ENCODE measurements at regions not wholly inside any gene's neighbourhood (a gene's known extent, or its start where the extent isn't known, plus 50 kb on each side); places are given as distances from the start of the nearest gene placed in this dataset.

DNA sequence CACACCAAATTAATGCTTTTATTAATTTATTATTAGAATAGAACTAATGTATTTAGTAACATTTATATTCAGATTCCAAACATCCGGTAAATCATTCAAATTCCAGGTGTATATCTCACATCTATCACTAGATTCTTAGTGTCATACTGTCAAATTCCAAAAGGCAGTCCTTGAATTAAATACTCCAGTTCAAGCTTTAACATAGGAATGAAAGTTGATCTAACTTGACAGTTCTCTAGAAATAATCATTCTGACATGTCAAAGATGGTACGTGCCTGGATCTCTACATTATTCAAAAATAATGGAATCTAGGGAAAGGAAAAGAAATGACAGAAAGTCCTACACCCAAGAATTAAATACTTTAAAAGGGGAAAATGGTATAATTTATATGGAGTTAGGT is 1161.5 kb downstream of the PCDH9 start:
- no peak for DNase-seq

DNA sequence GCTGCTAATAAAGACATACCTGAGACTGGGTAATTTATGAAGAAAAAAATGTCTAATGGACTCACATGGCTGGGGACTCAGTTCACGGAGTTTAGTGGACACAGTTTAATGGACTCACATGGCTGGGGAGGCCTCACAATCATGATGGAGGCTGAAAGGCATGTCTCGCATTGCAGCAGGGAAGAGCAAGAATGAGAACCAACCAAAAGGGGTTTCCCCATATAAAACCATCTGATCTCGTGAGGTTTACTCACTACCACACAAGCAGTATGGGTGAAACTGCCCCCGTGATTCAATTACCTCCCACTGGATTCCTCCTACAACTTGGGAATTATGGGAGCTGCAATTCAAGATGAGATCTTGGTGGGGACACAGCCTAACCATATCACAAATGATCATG is 1181.2 kb downstream of the PCDH9 start:
- no peak for DNase-seq

DNA sequence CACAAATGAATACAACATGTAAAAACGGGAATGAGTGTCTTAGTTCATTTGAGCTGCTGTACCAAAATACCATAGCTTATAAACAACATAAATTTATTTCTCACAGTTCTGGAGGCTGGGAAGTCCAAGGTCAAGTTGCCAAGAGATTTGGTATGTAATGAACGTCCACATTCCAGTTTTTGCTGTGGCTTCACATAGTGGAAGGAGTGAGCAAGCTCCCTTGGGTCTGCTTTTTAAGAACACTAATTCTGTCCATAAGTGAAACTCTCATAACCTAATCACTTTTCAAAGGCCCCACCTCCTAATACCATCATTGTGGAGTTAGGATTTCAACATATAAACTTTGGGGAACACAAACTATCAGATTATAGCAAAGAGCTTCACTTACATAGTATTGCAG is 1189.6 kb downstream of the PCDH9 start:
- no peak for DNase-seq

DNA sequence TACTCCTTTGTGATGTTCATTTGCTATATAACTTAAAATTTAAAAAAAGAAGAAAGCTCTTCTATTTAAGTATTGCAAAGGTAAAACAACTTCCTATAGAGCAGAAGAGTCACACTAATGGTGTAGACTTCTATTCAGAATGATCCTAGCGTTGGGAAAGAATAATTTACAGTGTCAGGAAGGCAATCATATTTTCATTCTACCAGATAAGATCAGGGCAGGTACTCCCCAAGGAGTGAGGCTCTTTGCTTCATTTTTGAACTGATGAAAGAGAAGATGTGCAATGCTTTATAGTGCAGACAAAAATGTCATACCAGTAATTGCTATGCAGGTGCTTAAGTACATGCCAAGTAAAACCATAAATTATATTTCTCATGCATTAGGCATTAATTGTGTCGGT is 1193.0 kb downstream of the PCDH9 start:
- DNase-seq: no peak

DNA sequence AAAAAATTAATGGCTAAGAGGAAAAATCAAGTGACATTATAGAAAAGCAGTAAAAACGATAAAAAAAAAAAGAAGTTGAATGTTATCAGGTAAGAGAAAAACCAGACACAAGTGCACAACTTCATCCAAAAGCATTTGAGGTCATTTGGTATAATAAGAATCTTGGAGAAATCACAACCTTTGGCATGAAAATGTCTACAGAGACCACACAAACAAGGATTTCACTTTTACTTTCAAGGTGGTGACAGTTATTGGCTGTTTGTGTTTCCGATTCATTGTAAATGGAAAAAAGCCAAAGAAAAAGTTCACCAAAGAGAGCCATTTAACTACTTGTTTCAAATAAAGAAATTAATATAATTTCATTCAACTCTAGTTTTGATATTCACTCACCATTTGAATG is 1193.5 kb downstream of the PCDH9 start:
- DNase-seq: no peak

DNA sequence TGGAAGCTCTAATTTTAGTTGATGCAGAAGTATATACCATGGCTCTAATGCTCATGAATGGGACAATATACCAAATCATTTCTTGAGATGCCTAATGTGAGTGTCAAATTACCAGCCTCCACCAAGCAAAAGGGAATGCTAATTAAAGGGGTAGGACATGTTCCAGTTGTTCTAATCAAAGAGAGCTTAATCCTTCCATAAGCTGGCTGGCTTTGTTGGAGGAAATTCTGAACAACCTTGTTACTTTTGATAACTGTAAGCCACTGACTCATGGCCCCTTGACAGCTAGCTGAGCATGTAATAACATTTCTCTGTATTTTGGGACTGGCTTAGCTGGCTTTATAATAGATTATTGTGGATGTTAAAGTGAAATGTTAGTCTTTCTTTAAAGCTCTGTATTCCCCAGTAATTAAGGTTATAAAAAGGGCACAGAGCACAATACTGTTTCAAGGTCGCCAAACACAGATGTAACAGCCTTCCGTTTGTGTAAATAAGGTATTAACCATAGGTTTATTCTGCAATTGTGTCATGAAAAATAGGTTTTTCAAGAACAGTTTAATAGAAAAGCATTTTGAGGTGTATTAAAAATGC is 1194.0 kb downstream of the PCDH9 start:
- no peak for DNase-seq

DNA sequence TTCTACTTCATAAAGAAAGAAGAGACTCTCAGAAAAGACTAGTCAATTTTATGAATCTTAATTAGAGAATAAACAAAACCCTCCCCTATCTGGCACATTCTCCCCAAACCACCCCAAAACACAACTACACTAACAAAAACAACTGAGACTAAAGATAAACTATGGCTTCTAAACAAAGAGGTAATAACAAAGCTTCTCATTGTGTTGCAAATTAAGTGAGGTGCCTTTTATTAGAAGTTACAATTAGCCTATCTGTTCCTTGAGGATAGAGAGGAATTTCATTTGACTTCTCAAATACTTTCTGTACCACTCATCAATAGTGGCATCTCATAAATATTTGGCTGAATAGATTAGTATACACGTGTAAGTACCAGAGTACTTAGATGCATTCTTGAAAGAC is 1196.2 kb downstream of the PCDH9 start:
- DNase-seq: no peak

DNA sequence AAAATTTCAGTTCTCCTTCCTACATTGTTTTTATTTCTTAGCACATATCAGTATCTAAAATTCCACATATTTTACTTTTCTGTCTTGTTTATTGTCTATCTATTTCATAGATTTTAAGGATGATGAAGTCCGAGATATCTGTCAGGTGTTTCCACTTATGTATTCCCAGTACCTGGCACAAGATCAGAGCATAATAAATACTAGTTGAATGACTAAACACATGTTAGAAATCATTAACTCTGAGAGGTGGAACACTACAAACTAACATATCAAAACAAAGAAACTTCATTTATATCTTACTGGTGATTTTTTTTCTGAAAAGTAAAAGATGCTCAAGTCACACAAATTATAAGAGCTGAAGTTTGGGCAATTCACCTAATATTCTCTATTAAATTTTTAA is 1208.3 kb downstream of the PCDH9 start:
- DNase-seq: no peak

DNA sequence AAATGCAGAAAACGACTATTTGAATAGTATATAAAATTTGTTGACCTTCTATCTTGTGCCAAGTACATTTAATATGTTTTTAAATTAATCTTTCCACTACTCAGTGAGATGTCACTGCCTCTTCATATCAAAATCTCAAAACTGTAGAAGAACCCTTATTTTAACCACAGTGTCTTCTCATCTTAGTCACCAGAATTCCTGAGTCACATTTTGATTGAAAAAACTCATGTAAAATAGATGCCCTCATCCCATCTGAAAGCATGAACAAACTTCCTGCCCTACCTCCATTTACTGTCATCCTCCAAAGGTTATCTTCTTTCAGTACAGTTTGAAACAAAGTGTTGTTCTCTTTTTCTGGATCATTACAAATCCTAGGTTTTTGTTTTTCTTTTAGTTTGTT is 1215.4 kb downstream of the PCDH9 start:
- DNase-seq: no peak

DNA sequence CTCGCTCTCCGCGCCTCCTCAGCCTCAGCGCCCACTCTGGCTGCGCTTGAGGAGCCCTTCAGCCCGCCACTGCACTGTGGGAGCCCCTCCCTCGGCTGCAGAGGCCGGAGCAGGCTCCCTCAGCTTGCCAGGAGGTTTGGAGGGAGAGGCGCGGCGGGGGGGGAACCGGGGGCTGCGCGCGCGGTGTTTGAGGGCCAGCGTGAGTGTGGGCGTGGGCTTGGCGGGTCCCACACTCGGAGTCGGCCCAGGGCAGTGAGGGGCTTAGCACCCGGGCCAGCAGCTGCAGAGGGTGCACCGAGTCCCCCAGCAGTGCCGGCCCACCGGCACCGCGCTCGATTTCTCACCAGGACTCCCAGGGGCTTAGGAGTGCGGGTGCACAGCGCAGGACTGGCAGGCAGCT is 1220.9 kb downstream of the PCDH9 start:
- no peak for DNase-seq

DNA sequence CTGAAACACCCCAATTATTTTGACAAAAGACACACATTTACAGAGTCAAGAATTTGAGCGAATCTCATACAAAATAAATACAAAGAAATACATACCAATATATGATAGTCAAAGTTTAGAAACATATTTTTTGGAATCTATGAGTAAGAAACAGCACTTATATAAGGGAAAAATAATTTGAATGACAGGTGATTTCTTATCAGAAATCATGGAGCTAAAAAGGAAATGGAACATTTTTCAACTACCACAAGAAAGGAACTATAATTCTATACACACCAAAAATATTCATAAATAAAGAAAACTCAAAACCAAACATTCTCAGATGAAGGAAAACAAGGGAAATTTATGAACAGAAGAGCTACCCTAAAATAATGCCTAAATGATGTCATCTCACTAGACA is 1226.6 kb downstream of the PCDH9 start:
- no peak for DNase-seq

DNA sequence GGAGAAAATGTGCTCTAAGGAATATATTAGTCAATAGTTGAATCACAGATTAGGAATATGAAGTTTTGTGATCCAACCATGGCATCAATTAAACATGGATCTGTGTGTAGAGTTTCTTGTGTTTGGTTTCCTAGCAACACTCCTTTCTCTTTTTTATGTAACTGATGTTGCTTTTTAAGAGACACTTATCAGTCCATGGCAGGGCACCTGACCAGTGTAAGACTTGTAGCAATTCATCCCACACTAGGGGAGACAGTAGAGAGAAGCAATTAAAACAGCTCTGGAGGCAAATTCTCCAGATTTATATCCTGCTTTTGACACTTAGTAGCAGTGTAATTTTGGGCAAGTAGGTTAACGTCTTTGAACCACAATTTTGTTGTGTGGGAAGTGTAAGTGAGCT is 1229.0 kb downstream of the PCDH9 start:
- DNase-seq: no peak

DNA sequence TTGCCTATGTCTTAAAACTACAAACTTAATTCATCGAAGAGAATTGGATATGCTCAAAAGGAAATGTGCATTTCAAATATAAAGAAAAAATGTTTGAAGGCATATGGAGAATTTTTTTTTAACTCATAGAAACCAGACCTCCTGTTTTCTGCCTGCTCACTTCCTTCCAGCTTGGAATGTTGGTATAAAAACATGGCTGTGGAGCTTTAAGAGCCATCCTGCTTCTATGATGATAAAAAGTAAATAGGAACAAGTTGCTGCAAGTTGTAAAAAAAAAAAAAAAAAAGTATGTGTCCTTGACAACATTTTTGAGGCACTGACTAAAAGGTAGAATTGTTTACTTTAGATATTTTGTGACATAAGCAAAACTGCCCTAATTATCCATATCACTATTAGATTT is 1230.7 kb downstream of the PCDH9 start:
- no peak for DNase-seq

DNA sequence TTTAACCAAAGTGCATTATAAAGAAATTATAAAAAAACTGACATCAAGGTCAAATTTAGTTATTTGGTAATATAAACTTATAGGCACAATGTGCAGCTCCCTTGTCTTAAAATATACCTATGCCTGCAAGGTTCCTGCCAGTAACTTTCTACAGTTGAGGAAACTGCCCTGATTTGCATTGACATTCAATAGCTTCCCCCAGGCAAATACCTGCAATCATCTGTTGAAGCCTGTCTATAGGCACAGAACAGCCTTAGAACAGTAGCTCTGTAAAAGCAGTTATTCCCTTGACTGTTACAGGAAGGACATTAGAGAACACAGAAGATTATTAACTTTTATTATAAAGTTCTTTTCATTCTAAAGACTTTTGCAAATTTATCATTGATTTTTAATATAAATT is 1239.5 kb downstream of the PCDH9 start:
- no peak for DNase-seq

DNA sequence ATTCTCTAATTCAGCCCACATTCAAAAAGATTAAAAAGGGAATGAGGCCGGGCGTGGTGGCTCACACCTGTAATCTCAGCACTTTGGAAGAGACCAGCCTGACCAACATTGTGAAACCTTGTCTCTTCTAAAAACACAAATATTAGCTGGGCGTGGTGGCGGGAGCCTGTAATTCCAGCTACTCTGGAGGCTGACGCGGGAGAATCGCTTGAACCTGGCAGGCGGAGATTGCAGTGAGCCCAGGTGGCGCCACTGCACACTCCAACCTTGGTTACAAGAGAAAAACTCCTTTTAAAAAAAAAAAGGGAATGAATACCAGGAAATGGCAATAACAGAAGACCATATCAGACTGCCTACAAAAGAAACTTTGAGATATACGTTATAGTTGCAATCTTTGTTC is 1244.5 kb downstream of the PCDH9 start:
- no peak for DNase-seq

DNA sequence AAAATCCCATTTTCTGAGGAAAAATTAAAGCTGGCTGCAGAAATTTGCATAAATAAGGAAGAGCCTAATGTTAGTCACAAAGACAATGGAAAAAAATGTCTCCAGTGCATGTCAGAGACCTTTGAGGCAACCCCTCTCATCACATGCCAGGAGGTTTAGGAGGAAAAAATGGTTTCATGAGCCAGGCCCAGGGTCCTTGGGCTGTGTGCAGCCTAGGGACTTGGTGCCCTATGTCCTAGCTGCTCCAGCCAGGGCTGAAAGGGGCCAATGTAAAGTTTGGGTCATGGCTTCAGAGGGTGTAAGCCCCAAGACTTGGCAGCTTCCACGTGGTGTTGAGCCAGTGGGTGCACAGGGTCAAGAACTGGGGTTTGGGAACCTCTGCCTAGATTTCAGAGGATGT is 1252.6 kb downstream of the PCDH9 start:
- DNase-seq: no peak

DNA sequence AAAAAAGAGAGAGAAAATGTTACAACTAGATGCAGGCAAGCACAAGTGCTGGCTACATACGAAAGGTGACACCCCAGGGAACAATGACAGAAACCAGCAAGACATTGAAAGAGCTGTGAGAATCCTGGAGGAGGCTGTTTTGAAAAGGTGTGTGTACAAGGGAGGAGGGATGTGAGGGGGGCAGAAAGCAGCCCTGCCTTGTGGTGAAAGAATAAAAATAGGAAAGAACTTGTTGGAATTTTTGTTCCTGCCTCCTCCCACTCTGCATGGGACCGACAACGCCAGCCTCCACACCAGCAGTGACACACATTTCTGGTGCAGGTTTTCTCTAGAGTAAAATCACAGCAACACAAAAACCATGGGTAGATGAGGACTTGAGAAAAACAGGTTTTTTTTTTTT is 1258.6 kb downstream of the PCDH9 start:
- DNase-seq: no peak

DNA sequence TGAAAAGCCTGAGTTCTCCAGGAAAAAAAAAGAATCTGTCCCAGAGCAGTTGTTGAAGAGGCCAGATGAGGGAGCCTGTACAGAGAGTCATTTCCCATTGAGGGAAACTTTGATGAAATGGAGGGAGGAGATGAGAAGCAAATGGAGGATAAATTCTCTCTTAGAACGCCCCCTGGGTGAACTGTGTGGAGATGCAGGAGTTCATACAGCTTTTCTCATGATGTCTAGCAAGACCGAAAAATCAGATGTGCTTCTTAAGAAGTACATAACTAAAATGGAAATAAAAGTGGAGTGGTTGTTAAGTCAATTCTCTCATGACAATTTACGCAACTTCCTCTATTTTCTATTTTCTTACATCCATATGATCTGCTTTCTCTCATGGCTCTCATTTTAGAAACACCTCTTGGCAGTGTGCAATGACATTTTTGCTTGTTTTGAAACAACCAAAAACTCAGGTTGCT is 1263.1 kb downstream of the PCDH9 start:
- DNase-seq: no peak

DNA sequence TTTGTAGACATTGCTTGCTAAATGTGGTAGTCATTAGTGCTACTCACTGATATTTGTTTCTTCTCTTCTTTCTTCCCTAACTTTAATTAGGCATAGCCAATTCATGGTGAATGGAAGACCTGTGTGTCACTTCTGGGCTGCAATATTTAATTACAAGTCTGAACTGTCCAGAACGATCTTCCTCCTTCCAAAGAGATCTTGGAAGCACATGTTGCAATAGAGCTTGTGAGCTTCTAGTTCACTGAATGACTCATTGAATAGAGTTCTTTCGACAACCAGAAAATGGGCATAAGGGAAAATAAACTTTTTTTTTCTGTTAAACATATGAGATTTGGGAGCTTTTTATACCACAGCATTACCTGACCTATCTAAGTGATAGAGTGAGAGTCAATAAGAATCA is 1264.6 kb downstream of the PCDH9 start:
- no peak for DNase-seq

DNA sequence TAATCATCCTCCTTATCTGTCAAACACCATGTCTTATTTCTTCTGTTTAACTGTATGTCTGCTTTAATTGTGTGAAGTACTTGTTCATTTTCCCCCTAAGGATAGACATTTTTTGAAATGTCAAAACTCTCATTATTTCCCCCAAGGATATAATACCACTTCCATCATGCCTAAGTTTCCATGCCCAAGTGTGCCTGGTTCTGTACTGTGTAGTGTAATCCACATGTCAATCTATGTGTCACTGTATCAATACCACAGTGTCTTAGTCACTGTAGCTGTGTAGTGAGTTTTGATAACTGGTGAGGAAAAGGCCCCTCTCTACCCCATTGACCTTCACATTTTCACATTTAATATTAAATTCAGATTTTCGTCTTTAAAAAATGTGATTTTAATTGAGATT is 1265.5 kb downstream of the PCDH9 start:
- DNase-seq: no peak

DNA sequence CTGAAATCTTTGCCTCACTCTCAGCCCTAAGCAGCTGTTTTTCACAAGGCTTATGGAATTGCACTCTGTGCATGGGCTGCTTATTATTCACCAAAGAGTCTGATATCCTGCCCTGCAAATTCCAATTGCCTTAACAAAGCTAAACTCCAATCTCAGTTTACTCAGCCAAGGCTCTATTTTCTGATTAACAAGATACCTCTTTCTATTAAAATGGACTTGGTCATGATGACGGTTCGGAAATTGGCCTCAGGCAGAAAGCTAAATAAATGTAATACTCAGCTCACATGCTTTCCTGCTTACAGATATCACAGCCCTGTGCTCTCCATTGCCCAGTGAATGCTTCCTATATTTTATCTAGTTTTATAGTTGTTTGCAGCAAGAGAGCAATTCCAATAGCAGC is 1270.8 kb downstream of the PCDH9 start:
- DNase-seq: no peak

DNA sequence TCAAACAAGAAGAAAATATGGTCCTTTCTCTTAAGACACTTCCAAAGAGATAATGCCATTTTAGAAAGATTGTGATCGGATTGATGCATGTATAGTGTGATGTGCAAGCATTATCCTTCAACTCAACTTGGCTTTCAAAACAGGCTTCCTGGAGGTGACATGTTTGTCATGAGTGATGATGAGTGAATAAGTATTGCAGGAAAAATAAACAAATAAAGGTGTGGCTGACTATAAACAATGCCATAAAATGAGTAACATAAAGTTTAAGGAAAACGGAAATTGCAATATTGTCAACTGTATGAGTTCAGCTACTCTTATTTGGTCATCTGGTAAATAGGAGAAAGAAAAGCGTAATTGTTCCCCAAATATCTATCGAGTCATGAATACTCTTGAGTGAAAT is 1283.7 kb downstream of the PCDH9 start:
- DNase-seq: no peak

DNA sequence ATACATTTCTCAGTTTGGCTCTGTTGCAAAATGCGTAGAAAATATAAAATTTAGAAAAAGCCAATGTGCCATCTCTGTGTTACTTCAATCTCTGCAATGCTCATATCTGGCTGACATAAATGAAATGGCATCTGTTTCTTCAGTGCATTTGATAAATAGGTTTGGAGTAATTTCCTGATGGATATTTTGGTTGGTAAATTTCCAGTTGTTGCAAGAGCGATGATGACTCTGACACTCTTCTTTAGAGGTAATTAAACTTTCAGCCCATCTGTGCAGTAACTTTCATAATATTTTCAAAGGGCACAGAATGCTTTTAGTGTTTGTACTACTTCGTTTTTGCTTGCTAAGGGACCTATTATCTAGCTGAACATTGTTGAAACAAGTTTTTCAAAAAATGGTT is 1286.4 kb downstream of the PCDH9 start:
- DNase-seq: no peak

DNA sequence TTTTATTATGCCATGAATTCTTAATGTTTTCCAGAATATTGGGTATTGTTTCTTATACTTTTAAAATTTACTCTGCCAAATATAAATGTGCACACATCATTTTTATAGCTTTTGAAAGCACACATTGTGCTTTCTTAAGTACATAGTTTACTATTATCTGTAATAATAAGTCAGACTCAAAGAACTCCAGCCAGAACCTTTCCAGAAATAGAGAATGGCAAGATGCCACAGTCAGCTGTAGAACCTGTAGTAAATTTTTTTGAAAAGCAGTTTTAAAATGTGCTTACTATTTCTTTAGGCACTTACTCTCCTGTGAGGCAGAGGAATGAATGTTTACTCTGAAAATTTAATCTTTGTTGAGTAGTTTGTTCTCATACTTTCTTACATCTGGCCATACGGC is 1287.1 kb downstream of the PCDH9 start:
- DNase-seq: no peak

DNA sequence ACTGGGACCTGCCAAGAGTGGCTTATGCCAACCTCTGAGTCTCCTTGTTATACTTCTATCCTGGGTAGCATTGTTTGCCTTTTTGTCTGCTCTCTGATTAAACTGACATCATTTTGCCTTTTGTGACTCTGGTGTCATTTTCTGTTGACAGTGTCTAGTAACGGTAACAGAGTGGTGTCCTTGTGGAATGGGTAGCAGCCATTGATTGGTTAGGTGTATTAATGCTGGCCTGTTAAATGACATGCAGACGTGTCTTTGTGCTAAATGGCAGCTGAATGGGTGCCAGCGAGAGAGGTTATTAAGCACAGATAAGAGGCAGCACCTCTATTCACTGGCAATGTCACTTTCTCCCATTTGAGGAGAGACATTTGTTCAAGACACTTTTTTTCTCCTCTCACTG is 1289.4 kb downstream of the PCDH9 start:
- no peak for DNase-seq

DNA sequence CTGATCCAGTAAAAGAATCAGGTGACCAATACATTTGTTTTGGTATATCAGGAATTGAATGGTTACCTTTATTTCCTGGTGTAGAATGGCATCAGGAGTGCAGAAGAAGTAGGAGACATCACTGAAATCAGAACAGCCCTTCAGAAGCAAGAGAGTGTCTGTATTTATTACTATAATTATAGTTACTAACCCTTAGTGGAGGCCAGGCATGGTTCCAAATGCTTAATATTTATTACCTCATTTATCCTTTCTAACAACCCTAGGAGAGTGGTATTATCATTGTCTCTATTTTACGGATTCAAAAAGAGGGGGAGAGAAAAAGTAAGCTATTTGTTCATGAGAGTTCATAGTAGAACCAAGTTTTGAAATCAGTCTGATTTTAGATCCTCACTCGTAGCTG is 1292.9 kb downstream of the PCDH9 start:
- DNase-seq: no peak
